ENCODE measurements at regions not wholly inside any gene's neighbourhood (a gene's known extent, or its start where the extent isn't known, plus 50 kb on each side); places are given as distances from the start of the nearest gene placed in this dataset.

- DNase-seq (ENCODE audit: low spot score): no peak
Observed at GRCh38 chr1:3954170-3955169, 54.4 kb upstream of the C1orf174 start.

GRCh38 chr1:3955196-3955772 lies 55.2 kb upstream of the C1orf174 start:
- DNase-seq (ENCODE audit: low spot score): no peak

GRCh38 chr1:3956527-3957170 lies 56.6 kb upstream of the C1orf174 start:
- DNase-seq (ENCODE audit: low spot score): no peak

GRCh38 chr1:3959361-3959760 lies 59.3 kb upstream of the C1orf174 start:
- no peak for DNase-seq (ENCODE audit: low spot score)

GRCh38 chr1:3963554-3963953 lies 63.5 kb upstream of the C1orf174 start:
- DNase-seq (ENCODE audit: low spot score): no peak

DNA sequence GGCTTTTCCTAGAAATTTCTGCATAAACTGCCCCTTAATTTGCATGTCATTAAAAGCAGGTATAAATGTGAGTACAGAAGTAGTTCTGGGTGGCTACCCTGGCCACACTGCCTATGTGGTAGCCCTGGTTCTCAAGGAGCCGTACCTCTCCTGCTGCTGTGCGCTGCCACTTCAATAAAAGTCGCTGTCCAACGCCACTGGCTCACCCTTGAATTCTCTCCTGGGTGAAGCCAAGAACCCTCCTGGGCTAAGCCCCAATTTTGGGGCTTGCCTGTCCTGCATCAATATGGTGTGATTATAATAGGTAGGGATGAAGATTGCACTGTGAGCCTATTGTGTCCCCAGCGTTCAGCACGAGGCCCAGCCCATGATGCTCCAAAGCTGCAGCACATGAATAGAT lies 65.6 kb upstream of the C1orf174 start:
- no peak for DNase-seq (ENCODE audit: low spot score)

- DNase-seq (ENCODE audit: low spot score): no peak
Observed at GRCh38 chr1:3968851-3969250, 68.8 kb upstream of the C1orf174 start.

DNA sequence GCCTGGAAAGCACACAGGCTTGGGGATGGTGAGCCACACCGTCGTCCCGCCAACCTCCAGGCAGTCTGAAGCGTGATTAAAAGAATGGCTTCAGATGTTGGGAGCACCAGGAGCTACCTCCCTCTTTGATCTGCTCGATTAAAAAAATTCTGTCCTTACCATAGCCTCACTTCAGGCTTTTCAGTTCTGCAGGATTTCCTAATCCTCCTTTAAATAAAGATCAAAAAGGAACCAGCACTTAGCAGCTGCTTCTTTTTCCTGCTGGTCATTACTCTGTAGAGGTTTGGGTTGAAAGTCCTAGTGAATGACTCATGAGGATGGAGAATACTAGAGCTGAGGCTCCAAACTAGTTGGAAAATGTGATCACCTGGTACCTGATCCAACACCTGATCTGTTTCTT lies 71.9 kb upstream of the C1orf174 start:
- DNase-seq (ENCODE audit: low spot score): no peak

- no peak for DNase-seq (ENCODE audit: low spot score)
Observed at GRCh38 chr1:3975903-3976630, 76.0 kb upstream of the C1orf174 start.

- DNase-seq (ENCODE audit: low spot score): no peak
Observed at GRCh38 chr1:3976821-3977220, 76.7 kb upstream of the C1orf174 start.

GRCh38 chr1:3978196-3978989 lies 78.3 kb upstream of the C1orf174 start:
- DNase-seq (ENCODE audit: low spot score): no peak

GRCh38 chr1:3978990-3979325 lies 78.9 kb upstream of the C1orf174 start:
- no peak for DNase-seq (ENCODE audit: low spot score)

DNA sequence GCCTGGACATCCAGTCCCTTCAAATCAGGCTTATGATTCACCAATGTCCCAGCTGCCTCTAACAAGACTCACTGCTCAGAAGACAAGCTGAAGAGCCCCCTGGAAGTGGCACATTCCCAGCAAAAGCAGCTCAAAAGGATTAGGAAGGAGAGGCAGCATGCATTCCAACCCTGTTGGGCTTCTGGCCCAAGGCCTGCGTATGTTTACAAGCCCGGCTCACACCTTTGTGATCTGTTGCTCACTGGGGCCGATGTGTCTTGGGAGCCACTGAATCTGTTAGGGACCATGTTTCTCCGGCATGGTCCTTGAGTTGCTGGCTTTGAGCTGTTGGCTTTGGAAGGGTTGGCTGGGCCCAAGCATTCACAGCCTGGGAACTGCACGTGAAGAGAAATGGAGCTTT lies 81.2 kb upstream of the C1orf174 start:
- no peak for DNase-seq (ENCODE audit: low spot score)

DNA sequence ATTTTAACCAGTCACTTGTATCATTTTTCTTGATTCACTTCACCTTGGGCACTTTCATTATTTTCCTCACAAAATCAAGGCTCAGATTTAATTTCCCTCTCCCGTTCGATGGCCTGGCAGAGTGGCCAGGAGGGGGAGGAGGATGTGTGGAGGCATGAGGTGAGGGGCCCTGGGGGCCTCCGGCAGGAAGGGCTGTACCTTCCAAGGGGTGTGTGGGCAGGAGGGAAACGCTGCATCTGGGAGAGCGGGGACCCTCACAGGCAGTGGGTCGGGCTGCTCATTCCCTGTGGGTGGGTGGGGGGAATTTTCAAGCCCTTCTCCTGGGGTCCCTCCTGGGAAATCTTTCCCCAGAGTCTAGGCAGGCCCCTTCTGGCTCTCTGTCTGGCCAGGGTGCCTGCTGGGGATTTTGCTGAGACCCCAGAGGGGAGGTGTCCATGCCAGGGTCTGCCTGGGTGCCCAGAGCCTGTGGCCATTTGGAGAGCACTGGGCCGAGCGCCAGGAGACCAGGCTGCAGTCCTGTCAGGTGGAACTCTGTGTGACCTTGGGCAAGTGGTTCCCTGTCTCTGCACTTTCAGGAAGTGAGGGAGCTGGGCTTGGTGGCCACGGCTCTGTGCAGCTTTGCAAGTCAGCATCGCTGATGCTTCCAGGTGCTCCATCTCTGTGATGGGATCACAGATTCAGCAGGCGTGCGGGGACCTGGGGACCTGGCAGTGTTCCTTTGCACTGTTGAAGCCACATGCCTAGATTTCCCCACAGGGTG lies 81.9 kb upstream of the C1orf174 start:
- DNase-seq (ENCODE audit: low spot score): no peak

- no peak for DNase-seq (ENCODE audit: low spot score)
Observed at GRCh38 chr1:3983181-3983580, 83.1 kb upstream of the C1orf174 start.

GRCh38 chr1:3984586-3984985 lies 84.5 kb upstream of the C1orf174 start:
- DNase-seq (ENCODE audit: low spot score): no peak

- no peak for DNase-seq (ENCODE audit: low spot score)
Observed at GRCh38 chr1:3986686-3987218, 86.7 kb upstream of the C1orf174 start.

DNA sequence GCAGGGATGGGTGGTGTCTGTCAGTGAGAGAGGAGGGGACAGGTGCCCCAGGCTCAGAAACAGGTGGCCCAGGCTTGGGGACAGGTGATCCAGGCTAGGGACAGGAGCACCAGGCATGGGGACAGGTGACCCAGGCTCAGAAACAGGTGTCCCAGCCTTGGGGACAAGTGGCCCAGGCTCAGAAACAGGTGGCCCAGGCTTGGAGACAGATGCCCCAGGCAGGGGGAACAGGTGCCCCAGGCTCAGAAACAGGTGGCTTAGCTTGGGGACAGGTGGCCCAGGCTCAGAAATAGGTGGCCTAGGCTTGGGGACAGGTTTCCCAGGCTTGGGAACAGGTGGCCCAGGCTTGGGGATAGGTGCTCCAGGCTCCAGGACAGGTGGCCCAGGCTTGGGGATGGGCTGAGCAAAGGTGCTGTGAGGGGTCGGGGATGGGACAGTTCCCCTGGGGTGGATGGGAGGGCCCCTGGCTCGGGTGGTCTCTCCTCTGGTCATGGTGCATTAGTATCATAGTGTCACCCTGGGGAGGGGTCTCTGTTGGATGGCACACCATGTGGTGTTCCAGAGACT lies 87.7 kb upstream of the C1orf174 start:
- DNase-seq (ENCODE audit: low spot score): no peak

DNA sequence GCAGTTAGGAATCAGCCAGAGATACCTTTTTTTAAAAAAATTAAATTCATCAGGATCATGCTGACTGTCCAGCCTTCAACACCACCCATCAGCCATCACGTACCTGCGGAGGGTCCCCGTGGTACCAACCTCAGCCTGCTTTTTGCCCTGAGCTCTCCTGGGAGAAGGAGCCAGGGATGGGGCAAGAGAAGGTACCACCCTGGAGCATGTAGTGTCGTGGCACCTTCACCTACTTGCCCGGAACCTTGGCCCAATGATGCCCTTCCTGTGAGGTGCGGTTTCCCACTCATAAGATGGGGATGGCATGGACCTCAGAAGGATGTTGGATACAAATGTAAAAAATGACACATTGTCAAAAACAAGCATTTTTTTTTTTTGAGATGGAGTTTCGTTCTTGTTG lies 88.4 kb upstream of the C1orf174 start:
- DNase-seq (ENCODE audit: low spot score): no peak

GRCh38 chr1:3989465-3989864 lies 89.4 kb upstream of the C1orf174 start:
- no peak for DNase-seq (ENCODE audit: low spot score)

Data from HuH-7 (cell line).